ENCODE measurements at regions not wholly inside any gene's neighbourhood (a gene's known extent, or its start where the extent isn't known, plus 50 kb on each side); places are given as distances from the start of the nearest gene placed in this dataset.

DNA sequence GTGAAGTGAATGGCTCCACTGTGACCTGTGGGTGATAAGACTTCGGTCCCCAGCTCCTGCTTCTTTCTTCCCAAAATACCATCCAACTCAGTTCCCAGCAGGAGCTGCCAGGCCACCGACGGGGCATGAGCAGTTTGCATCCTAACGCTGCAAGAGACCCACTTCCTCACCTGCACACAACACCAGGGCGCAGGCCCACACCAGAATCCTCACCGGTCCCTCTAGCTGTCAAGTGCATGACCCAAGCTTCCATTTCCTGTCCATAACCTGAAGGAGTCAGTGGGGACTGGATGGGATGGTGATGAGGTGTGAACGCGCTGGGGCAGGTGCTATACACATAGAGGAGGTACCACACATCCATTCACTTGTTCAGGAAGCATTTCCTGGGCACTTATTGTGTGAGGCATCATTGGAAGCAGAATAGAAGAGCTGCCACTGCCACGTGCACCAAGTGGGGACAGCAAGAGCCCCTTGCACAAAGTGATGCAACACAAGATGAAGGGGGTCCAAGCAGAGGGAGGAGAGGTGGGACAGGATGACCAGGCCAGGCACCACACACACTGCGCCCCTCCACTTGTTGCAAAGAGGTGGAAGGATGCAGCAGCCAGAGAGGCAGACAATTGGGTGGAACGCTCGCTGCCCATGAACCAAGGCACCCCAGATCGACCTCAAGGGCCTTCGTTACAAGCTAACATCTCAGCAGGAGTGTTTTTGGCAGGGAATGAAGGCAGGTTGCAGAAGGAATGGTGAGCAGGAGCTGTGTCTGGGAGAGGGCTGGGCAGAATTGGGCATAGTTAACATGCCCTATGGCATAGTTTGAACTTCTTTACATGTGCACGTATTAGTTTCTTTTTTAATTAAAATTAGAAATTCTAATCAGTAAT is 605.8 kb upstream of the MGMT start (continued):
- TF ChIP-seq, protein P1, sequence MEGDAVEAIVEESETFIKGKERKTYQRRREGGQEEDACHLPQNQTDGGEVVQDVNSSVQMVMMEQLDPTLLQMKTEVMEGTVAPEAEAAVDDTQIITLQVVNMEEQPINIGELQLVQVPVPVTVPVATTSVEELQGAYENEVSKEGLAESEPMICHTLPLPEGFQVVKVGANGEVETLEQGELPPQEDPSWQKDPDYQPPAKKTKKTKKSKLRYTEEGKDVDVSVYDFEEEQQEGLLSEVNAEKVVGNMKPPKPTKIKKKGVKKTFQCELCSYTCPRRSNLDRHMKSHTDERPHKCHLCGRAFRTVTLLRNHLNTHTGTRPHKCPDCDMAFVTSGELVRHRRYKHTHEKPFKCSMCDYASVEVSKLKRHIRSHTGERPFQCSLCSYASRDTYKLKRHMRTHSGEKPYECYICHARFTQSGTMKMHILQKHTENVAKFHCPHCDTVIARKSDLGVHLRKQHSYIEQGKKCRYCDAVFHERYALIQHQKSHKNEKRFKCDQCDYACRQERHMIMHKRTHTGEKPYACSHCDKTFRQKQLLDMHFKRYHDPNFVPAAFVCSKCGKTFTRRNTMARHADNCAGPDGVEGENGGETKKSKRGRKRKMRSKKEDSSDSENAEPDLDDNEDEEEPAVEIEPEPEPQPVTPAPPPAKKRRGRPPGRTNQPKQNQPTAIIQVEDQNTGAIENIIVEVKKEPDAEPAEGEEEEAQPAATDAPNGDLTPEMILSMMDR (IDR thresholded peaks at IDR 0.05), result no peak
- TF ChIP-seq, protein P2, sequence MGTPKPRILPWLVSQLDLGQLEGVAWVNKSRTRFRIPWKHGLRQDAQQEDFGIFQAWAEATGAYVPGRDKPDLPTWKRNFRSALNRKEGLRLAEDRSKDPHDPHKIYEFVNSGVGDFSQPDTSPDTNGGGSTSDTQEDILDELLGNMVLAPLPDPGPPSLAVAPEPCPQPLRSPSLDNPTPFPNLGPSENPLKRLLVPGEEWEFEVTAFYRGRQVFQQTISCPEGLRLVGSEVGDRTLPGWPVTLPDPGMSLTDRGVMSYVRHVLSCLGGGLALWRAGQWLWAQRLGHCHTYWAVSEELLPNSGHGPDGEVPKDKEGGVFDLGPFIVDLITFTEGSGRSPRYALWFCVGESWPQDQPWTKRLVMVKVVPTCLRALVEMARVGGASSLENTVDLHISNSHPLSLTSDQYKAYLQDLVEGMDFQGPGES (IDR thresholded peaks at IDR 0.05; ENCODE audit: low read depth, low read length), result no peak
- TF ChIP-seq TEAD4 (IDR thresholded peaks at IDR 0.05; ENCODE audit: borderline replicate concordance, insufficient read depth) (no peak), GABPA (IDR thresholded peaks at IDR 0.05; ENCODE audit: low read depth) (no peak)
- TF ChIP-seq, protein P3, sequence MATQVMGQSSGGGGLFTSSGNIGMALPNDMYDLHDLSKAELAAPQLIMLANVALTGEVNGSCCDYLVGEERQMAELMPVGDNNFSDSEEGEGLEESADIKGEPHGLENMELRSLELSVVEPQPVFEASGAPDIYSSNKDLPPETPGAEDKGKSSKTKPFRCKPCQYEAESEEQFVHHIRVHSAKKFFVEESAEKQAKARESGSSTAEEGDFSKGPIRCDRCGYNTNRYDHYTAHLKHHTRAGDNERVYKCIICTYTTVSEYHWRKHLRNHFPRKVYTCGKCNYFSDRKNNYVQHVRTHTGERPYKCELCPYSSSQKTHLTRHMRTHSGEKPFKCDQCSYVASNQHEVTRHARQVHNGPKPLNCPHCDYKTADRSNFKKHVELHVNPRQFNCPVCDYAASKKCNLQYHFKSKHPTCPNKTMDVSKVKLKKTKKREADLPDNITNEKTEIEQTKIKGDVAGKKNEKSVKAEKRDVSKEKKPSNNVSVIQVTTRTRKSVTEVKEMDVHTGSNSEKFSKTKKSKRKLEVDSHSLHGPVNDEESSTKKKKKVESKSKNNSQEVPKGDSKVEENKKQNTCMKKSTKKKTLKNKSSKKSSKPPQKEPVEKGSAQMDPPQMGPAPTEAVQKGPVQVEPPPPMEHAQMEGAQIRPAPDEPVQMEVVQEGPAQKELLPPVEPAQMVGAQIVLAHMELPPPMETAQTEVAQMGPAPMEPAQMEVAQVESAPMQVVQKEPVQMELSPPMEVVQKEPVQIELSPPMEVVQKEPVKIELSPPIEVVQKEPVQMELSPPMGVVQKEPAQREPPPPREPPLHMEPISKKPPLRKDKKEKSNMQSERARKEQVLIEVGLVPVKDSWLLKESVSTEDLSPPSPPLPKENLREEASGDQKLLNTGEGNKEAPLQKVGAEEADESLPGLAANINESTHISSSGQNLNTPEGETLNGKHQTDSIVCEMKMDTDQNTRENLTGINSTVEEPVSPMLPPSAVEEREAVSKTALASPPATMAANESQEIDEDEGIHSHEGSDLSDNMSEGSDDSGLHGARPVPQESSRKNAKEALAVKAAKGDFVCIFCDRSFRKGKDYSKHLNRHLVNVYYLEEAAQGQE (IDR thresholded peaks at IDR 0.05; ENCODE audit: low read depth, low read length), result no peak

DNA sequence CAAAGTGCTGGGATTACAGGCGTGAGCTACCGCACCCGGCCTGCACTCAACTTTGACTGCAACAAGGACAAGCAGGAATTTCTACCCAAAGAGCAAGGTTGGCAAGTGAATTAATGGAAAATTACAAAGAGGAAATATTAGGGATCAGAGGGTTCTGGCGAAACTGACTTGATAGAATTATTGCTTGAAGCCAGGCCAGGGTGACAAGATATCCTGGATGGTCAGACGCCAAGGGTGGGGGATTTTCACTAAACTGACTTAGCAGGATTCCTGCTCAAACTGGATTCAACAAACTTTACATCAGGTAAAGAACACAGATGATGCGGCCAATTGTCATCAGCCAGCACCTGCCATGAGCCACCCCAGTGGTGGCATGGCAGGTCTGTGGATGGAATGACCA is 603.6 kb upstream of the MGMT start:
- H3K4me1 ChIP-seq (ENCODE audit: control insufficient read depth in 1 of 2, insufficient read depth in 2 of 2, low read depth in 1 of 2, low read length in 1 of 2), result no peaks in the 10 kb centered on the region
- H3K4me2 ChIP-seq, result no peak overlapping the region
- no peaks in the 10 kb centered on the region for H3K9me2 ChIP-seq
- WGBS (ENCODE audit: low lambda C conversion rate), result 55% methylated on average over 6 of the region's 6 CpGs
- POLR2A ChIA-PET, result no interaction called here
- no peaks in the 10 kb centered on the region for H3K27me3 ChIP-seq (ENCODE audit: insufficient read depth)
- CTCF ChIA-PET, result no interaction called here
- H3K9ac ChIP-seq, result no peak overlapping the region
- no peaks in the 10 kb centered on the region for H4K20me1 ChIP-seq (ENCODE audit: insufficient read depth)
- H3K9me3 ChIP-seq, result no peaks in the 10 kb centered on the region
- no peak overlapping the region for H2AFZ ChIP-seq (ENCODE audit: low read depth)
- no peaks in the 10 kb centered on the region for H3K36me3 ChIP-seq (replicated peaks in 1 of 2; ENCODE audit: control insufficient read depth in 1 of 2, insufficient read depth in 2 of 2, low read length in 1 of 2)
- DNase-seq, result no peak
- H3K4me3 ChIP-seq (ENCODE audit: low read depth in 2 of 2, low read length in 1 of 2), result no peak overlapping the region
- no peak overlapping the region for H3K27ac ChIP-seq (ENCODE audit: low read depth in 2 of 2, low read length in 1 of 2)
- no peaks in the 10 kb centered on the region for H3F3A ChIP-seq (replicated peaks; ENCODE audit: insufficient read depth)
- no peaks in the 10 kb centered on the region for H3K79me2 ChIP-seq (ENCODE audit: insufficient read depth)
- TF ChIP-seq FOXJ3 (CRISPR knock-in tag; IDR thresholded peaks at IDR 0.05), result no peak
- TF ChIP-seq, protein P4, sequence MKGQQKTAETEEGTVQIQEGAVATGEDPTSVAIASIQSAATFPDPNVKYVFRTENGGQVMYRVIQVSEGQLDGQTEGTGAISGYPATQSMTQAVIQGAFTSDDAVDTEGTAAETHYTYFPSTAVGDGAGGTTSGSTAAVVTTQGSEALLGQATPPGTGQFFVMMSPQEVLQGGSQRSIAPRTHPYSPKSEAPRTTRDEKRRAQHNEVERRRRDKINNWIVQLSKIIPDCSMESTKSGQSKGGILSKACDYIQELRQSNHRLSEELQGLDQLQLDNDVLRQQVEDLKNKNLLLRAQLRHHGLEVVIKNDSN (IDR thresholded peaks at IDR 0.05; ENCODE audit: borderline replicate concordance, low read depth), result no peak
- TF ChIP-seq, protein P5, sequence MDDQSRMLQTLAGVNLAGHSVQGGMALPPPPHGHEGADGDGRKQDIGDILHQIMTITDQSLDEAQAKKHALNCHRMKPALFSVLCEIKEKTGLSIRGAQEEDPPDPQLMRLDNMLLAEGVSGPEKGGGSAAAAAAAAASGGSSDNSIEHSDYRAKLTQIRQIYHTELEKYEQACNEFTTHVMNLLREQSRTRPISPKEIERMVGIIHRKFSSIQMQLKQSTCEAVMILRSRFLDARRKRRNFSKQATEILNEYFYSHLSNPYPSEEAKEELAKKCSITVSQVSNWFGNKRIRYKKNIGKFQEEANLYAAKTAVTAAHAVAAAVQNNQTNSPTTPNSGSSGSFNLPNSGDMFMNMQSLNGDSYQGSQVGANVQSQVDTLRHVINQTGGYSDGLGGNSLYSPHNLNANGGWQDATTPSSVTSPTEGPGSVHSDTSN (IDR thresholded peaks at IDR 0.05), result no peak
- no peak for TF ChIP-seq NRF1 (IDR thresholded peaks at IDR 0.05; ENCODE audit: low read depth, low read length)
- TF ChIP-seq GABPA (IDR thresholded peaks at IDR 0.05; ENCODE audit: low read depth), result no peak
- TF ChIP-seq, protein P6, sequence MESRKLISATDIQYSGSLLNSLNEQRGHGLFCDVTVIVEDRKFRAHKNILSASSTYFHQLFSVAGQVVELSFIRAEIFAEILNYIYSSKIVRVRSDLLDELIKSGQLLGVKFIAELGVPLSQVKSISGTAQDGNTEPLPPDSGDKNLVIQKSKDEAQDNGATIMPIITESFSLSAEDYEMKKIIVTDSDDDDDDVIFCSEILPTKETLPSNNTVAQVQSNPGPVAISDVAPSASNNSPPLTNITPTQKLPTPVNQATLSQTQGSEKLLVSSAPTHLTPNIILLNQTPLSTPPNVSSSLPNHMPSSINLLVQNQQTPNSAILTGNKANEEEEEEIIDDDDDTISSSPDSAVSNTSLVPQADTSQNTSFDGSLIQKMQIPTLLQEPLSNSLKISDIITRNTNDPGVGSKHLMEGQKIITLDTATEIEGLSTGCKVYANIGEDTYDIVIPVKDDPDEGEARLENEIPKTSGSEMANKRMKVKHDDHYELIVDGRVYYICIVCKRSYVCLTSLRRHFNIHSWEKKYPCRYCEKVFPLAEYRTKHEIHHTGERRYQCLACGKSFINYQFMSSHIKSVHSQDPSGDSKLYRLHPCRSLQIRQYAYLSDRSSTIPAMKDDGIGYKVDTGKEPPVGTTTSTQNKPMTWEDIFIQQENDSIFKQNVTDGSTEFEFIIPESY (IDR thresholded peaks at IDR 0.05; ENCODE audit: borderline replicate concordance, low read depth), result no peak
- TF ChIP-seq TAF1 (IDR thresholded peaks at IDR 0.05; ENCODE audit: borderline replicate concordance, low read depth, low read length), result no peak
- TF ChIP-seq POLR2AphosphoS5 (IDR thresholded peaks at IDR 0.05; ENCODE audit: low read depth, low read length), result no peak
- TF ChIP-seq FOXM1 (IDR thresholded peaks at IDR 0.05; ENCODE audit: low read depth), result no peak
- TF ChIP-seq, protein P7, sequence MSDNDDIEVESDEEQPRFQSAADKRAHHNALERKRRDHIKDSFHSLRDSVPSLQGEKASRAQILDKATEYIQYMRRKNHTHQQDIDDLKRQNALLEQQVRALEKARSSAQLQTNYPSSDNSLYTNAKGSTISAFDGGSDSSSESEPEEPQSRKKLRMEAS (IDR thresholded peaks at IDR 0.05; ENCODE audit: low read depth), result no peak
- no peak for TF ChIP-seq SIN3A (IDR thresholded peaks at IDR 0.05; ENCODE audit: borderline replicate concordance, low read depth, low read length)
